Gastroesophageal sphincter (tissue), 3 donors: ENCODE measurements at regions not wholly inside any gene's neighbourhood (a gene's known extent, or its start where the extent isn't known, plus 50 kb on each side); places are given as distances from the start of the nearest gene placed in this dataset.

Source experiments
- EP300 ChIP-seq: sonication (generic); formaldehyde crosslinking; IDR thresholded peaks from one replicate; pipeline ENCODE4 v1.6.1; 2017; ENCODE audit warnings: antibody characterized with exemption, mild to moderate bottlenecking
- POLR2A ChIP-seq, 2 donors: fragments of 450-650 bp; IDR thresholded peaks; one replicate each; pipeline ENCODE4 v1.6.1; 2017; ENCODE audit warnings: antibody characterized with exemption in 2 of 2, mild to moderate bottlenecking in 2 of 2, moderate library complexity in 1 of 2
- POLR2AphosphoS5 ChIP-seq: sonication (generic); formaldehyde crosslinking; IDR thresholded peaks from one replicate; pipeline ENCODE4 v1.6.1; 2017; ENCODE audit warnings: antibody characterized with exemption
- TF ChIP-seq, protein P1 (sequence below), 4 experiments: fragments of 200-600 bp in 2 of 4; fragments of 450-650 bp in 2 of 4; sonication (generic) in 1 of 4; IDR thresholded peaks; one replicate each; pipeline ENCODE4 v1.5.1; 2017 to 2019; ENCODE audit warnings: antibody characterized with exemption in 4 of 4, mild to moderate bottlenecking in 2 of 4, moderate library complexity in 2 of 4

DNA sequence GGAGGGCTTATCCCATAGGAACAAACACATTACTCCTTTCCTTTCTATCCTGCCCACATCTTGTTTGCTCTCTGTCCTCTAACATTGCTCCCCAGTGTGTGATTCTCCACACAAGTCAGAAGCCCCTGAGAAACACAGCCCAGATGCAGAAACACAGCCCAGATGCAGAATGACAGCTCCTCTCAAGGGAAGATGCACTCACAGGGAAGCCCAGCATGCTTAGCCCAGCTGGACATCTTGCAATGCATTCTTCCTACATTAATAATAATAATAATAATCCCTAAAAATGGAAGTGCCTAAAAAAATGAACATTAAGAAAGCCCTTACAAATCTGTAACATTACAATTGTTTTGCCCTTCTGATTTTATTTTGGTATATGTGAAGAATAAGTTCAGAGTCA lies 172.1 kb downstream of the CBLN2 start:
- TF ChIP-seq POLR2A (IDR thresholded peaks at IDR 0.05) (no peak), POLR2AphosphoS5 (no peak), EP300 (no peak)
- TF ChIP-seq, protein P1, sequence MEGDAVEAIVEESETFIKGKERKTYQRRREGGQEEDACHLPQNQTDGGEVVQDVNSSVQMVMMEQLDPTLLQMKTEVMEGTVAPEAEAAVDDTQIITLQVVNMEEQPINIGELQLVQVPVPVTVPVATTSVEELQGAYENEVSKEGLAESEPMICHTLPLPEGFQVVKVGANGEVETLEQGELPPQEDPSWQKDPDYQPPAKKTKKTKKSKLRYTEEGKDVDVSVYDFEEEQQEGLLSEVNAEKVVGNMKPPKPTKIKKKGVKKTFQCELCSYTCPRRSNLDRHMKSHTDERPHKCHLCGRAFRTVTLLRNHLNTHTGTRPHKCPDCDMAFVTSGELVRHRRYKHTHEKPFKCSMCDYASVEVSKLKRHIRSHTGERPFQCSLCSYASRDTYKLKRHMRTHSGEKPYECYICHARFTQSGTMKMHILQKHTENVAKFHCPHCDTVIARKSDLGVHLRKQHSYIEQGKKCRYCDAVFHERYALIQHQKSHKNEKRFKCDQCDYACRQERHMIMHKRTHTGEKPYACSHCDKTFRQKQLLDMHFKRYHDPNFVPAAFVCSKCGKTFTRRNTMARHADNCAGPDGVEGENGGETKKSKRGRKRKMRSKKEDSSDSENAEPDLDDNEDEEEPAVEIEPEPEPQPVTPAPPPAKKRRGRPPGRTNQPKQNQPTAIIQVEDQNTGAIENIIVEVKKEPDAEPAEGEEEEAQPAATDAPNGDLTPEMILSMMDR (IDR thresholded peaks at IDR 0.05) = no peak
